HG03442 (cell line): ENCODE measurements at regions not wholly inside any gene's neighbourhood (a gene's known extent, or its start where the extent isn't known, plus 50 kb on each side); places are given as distances from the start of the nearest gene placed in this dataset.

ENCODE experiments used
- ATAC-seq: cut with Tn5 transposase; IDR thresholded peaks from one replicate; pipeline ENCODE4 v1.9.1; 2021; ENCODE audit warnings: mild to moderate bottlenecking, moderate library complexity; ENCODE audit not compliant: unreplicated experiment

GRCh38 chr9:1907465-1907864 lies 107.7 kb upstream of the SMARCA2 start:
- no peak for ATAC-seq

- ATAC-seq: no peak
Measured at GRCh38 chr9:1909322-1909721, 105.8 kb upstream of the SMARCA2 start.

GRCh38 chr9:1910269-1910811 lies 104.8 kb upstream of the SMARCA2 start:
- no peak for ATAC-seq

- ATAC-seq: no peak
Measured at GRCh38 chr9:1913631-1914330, 101.4 kb upstream of the SMARCA2 start.

DNA sequence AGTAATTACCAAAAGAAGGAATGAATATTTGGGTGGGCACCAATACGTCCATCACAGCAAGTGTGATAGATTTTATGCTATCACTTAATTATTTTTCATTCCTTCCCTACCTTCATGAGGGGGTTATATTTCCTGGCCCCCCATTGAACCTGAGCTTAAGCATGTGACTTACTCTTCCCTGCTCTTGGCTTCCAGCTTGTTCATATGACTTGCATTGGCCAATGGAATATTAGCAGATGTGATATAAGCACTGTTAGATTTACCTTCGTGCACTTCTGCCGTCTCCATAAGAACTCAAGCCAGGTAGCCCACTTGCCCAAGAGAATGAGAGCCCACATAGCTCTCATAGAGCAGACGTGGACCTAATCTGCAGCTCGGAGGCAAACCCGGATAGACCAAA lies 99.1 kb upstream of the SMARCA2 start:
- ATAC-seq: no peak

- no peak for ATAC-seq
Measured at GRCh38 chr9:1916655-1917054, 98.5 kb upstream of the SMARCA2 start.

DNA sequence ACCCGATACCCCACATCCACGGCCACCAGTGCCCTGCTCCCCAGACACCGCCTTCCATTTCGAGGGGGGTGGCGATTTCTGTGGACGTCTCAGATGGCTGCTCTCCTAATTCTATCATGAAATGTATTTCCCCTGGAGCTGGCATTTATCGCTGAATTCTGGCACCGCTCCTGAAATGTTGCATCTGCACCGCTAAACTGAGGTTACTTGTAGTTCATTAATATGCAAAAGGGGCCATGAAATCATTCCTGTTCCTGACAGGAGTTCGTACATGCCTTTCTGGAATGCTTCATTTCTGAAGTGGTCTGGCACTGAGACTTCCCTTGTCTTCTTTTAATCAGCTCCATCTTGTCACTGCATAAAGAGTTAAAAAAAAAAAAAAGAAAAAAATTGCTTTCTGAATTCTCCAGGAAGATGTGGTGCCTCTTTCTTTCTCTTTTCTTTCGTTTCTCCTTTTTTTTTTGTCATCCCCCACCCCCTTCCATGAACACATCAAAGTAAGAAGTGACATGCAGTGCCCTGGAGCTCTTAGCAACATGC lies 97.7 kb upstream of the SMARCA2 start:
- ATAC-seq: no peak

DNA sequence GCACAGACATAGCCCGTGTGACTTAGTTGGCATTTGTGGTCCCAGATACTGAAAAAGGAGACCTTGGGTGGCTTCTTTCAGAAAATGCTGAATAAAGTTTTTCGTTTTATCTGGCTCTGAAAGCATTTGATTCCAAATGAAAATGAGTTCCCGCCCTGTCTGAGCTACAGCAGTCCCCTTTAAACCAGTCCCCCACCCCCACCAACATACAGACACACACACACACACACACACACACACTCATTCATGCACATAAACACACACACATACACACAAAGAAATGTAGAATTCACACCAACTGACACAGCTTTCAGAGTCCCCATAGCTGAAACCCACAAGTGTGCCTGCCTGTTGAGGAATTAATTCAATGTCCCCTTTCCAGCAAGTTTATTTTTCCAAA lies 97.0 kb upstream of the SMARCA2 start:
- no peak for ATAC-seq

GRCh38 chr9:1918622-1919021 lies 96.5 kb upstream of the SMARCA2 start:
- ATAC-seq: no peak

- ATAC-seq: no peak
Measured at GRCh38 chr9:1919229-1919628, 95.9 kb upstream of the SMARCA2 start.

DNA sequence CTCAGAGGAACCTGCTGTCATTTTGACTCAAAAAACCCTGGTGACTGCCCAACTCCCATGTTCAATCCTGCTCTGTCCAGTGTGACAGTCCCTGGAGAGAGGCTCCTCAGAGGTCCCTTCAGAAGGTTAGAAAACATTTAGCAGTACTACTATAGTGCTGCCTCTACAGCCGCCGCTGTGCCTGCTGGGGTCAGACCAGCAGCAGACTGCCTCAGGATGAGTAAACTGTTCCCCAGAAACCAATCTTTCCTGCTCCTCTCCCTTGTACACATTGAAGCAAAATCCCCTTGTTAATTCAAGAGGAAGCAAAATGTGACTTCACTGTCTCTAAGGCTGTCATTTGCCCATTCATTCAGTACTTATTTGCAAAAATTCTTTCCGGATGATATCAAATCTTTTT lies 94.8 kb upstream of the SMARCA2 start:
- no peak for ATAC-seq

DNA sequence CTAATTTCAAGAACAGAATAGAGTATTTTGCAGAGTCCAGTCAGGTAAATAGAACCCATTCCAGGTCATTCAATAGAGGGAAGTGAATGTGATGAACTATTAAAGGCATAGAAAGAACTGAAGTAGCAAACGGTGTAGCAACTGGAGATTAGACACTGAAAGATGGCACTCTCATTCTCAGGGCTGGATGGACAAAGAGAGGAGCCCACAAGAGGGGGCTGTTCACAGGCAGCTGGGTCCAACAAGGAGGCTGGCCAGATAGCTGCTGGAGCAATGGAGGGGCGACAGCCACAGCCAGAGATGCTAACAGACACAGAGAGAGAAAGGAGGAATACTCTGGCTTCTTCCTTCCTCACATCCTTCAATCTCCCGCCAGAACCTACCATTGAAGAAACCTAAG lies 93.1 kb upstream of the SMARCA2 start:
- ATAC-seq: no peak

- ATAC-seq: no peak
Measured at GRCh38 chr9:1927546-1927945, 87.6 kb upstream of the SMARCA2 start.

DNA sequence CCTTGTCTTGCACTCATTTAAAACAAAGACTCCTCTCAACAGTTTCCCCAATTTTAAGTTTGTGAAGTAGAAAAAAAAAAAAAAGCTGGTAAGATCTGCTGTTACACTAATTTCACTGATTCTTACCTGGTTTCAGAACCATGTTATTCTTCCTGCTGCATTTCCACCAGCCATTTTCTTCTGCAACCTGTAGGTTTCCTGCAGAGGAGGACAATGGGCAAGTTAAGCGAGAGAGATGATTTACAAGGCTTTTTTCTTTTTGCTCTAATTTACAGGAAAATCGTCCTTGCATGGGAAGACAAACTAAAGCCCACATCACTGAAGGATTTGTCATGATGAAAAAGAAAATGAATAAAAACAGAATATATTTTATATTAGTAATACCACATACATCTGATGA lies 86.0 kb upstream of the SMARCA2 start:
- no peak for ATAC-seq

- ATAC-seq: peak; percentile 64
Measured at GRCh38 chr9:1929722-1930244, 85.4 kb upstream of the SMARCA2 start.

DNA sequence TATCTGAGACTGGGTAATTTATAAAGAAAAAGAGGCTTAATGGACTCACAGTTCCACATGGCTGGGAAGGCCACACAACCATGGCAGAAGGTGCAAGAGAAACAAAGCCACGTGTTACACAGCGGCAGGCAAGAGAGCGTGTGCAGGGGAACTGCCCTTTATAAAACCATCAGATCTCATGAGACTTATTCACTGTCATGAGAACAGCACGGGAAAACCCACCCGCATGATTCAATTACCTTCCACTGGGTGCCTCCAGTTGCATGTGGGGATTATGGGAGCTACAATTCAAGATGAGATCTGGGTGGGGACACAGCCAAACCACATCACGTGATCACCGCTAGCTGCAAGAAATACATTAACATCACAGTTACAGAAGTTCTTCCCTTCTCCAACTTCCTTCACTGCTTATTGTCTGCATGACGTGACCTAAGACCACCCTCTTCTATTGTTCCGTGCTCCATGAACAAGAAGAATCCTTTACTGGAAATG lies 84.9 kb upstream of the SMARCA2 start:
- ATAC-seq: peak; percentile 60

GRCh38 chr9:1938135-1938534 lies 77.0 kb upstream of the SMARCA2 start:
- ATAC-seq: peak; percentile 22

DNA sequence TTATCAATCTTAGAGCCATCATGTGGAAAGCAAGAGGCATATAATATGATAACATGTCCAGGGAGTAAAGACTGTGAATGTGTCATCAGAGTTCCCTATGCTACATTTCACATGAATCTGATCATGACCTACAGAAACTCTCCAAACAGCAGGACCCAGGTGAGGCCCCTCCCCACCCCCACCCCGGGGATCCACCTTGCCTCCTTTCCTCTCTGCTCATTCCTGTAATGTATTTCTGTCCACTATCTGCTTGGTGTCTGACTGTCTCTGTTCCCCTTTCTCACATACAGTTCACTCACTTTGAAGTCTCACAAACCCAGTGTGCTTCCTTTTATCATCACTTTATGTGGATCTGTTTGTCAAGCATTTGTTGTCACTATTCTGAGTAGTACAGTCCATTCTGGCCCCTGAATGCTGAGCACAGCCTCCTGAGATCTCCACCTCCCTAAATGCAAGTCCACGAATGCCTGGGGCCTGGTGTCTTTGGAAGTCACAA lies 76.4 kb upstream of the SMARCA2 start:
- ATAC-seq: peak; percentile 62

- no peak for ATAC-seq
Measured at GRCh38 chr9:1939466-1939865, 75.7 kb upstream of the SMARCA2 start.

GRCh38 chr9:1939926-1940368 lies 75.2 kb upstream of the SMARCA2 start:
- peak; percentile 77 for ATAC-seq

- no peak for ATAC-seq
Measured at GRCh38 chr9:1941989-1942388, 73.2 kb upstream of the SMARCA2 start.
